Immature natural killer cell (primary cell): ENCODE measurements at regions not wholly inside any gene's neighbourhood (a gene's known extent, or its start where the extent isn't known, plus 50 kb on each side); places are given as distances from the start of the nearest gene placed in this dataset.

Experiments
- DNase-seq, 3 donors: peaks; one replicate each; pipeline ENCODE4 v3.0.0; 2022; ENCODE audit warnings: mixed read lengths in 1 of 3
- H3K27ac Mint-ChIP-seq, 6 donors: one replicate each; pipeline ENCODE4 v1.8.0; 2020; ENCODE audit warnings: mixed read lengths in 6 of 6, mild to moderate bottlenecking in 5 of 6, inconsistent platforms in 4 of 6, moderate library complexity in 3 of 6
- H3K27me3 Mint-ChIP-seq, 3 donors: one replicate each; pipeline ENCODE4 v1.8.0; 2020 to 2021; ENCODE audit warnings: low read depth in 3 of 3, mild to moderate bottlenecking in 3 of 3, mixed read lengths in 3 of 3, moderate library complexity in 3 of 3, inconsistent platforms in 1 of 3
- H3K36me3 Mint-ChIP-seq, 3 donors: one replicate each; pipeline ENCODE4 v1.8.0; 2020; ENCODE audit warnings: mixed read lengths in 3 of 3, inconsistent platforms in 2 of 3, mild to moderate bottlenecking in 2 of 3
- H3K4me1 Mint-ChIP-seq, 2 donors: one replicate each; pipeline ENCODE4 v1.8.0; 2020; ENCODE audit warnings: inconsistent platforms in 2 of 2, mild to moderate bottlenecking in 2 of 2, mixed read lengths in 2 of 2, moderate library complexity in 1 of 2
- H3K4me3 Mint-ChIP-seq, 5 donors: one replicate each; pipeline ENCODE4 v1.8.0; 2020; ENCODE audit warnings: mild to moderate bottlenecking in 5 of 5, mixed read lengths in 5 of 5, inconsistent platforms in 3 of 5, moderate library complexity in 3 of 5
- H3K9me3 Mint-ChIP-seq, 6 donors: one replicate each; pipeline ENCODE4 v1.8.0; 2020; ENCODE audit warnings: mild to moderate bottlenecking in 6 of 6, mixed read lengths in 6 of 6, inconsistent platforms in 4 of 6, moderate library complexity in 3 of 6

DNA sequence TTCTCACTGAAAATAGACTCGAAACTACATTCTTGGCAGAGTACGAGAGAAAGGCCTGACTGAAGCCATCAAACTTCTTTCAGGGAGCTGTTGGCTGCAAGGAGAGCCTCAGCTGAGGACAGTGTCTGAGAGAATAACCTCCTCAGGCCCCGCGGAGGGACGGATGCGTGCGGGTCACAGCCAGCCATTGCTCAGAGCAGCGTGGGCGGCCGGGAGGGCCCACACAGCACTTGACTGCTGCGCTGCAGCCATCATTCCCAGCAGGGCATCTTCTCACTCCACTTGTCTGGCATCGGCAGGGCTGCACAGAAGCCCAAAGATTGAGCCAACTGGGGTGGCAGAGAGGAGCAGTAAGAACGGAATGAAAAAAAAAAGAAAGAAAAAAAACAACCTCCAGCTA is 113.5 kb downstream of the XCL2 start:
- Mint-ChIP-seq H3K36me3 (peaks cover 0 to 4% (median 0%) of the 10 kb centered on the region in 3 donors), H3K27ac (no peak overlapping the region), H3K4me3 (no peak overlapping the region), H3K4me1 (no peaks in the 10 kb centered on the region), H3K9me3 (no peaks in the 10 kb centered on the region), H3K27me3 (peaks cover 0 to 5% (median 1%) of the 10 kb centered on the region in 3 donors)
- no peak for DNase-seq

GRCh38 chr1:168428063-168428731 is 115.6 kb downstream of the XCL2 start:
- H3K27ac Mint-ChIP-seq: peak overlapping the region in 1 of 6 donors; percentile 34
- peaks cover 0 to 5% (median 1%) of the 10 kb centered on the region in 3 donors for H3K27me3 Mint-ChIP-seq
- peaks cover 0 to 2% of the 10 kb centered on the region in 2 donors for H3K4me1 Mint-ChIP-seq
- H3K36me3 Mint-ChIP-seq: peaks cover 0 to 4% (median 0%) of the 10 kb centered on the region in 3 donors
- no peak overlapping the region for H3K4me3 Mint-ChIP-seq
- DNase-seq: no peak
- no peaks in the 10 kb centered on the region for H3K9me3 Mint-ChIP-seq

GRCh38 chr1:168427051-168427450 is 116.7 kb downstream of the XCL2 start:
- H3K4me3 Mint-ChIP-seq: no peak overlapping the region
- no peak for DNase-seq
- H3K4me1 Mint-ChIP-seq: peaks cover 2 to 14% of the 10 kb centered on the region in 2 donors
- H3K36me3 Mint-ChIP-seq: peaks cover 0 to 4% (median 0%) of the 10 kb centered on the region in 3 donors
- H3K9me3 Mint-ChIP-seq: no peaks in the 10 kb centered on the region
- no peak overlapping the region for H3K27ac Mint-ChIP-seq
- H3K27me3 Mint-ChIP-seq: peaks cover 0 to 5% (median under 1%) of the 10 kb centered on the region in 3 donors

DNA sequence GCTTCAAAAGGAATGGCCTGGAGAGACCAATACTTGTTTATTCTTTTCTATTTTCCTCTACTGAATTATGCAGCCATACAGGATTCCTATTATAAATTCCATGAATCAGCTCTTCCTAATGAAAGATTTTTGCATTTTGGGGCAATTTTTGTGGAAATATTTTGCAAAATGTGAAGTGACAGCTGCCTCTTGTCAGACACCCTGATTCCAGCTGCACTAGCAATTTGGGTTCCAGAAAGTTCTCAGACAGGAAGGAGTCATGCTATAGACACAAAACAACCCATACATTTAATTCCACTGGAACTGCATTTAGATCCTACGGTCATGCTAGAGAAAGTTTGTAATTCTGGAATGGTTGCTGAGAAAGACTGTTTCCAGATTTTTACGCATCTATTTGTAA is 119.5 kb downstream of the XCL2 start:
- Mint-ChIP-seq H3K4me1 (peaks cover 17 to 37% of the 10 kb centered on the region in 2 donors), H3K9me3 (no peaks in the 10 kb centered on the region), H3K27ac (no peak overlapping the region), H3K27me3 (peaks cover 0 to 1% (median 0%) of the 10 kb centered on the region in 3 donors), H3K36me3 (no peaks in the 10 kb centered on the region), H3K4me3 (no peak overlapping the region)
- no peak for DNase-seq

DNA sequence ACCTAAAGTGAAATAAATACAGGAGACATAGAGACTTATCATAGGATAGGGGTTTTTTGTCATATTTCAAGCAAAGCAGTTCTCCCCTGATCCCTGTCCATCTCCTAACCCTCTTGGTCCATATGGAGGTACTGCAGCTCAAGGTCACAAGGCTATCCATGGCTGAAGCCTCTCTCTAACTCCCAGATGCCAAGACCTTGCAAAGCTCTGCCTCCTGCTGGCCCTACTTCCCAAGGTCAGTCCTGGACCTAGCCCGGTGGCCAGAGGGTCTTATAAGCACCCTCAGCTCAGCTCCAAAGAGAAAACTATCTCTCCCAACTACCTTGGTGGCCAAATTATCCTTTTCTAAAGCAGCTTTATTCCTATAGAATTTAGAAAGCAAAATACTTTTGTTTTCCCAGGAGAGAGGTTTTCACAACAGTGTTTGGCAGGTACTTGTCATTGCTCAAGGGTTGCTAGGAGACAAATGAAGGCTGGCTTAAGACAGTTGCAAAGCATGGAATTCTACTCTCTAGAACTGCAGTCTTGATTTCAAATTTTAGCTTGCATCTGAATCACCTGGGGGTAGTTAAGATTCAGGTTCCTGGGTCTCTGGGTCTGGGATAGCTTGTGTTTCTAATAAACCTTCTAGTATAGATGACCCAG is 121.5 kb downstream of the XCL2 start:
- no peaks in the 10 kb centered on the region for H3K9me3 Mint-ChIP-seq
- DNase-seq: no peak
- H3K4me3 Mint-ChIP-seq: no peak overlapping the region
- H3K27me3 Mint-ChIP-seq: peaks cover 0 to 1% (median 0%) of the 10 kb centered on the region in 3 donors
- H3K27ac Mint-ChIP-seq: peak overlapping the region in 3 of 6 donors; percentile 25 to 82 (median 36)
- H3K4me1 Mint-ChIP-seq: peaks cover 17 to 37% of the 10 kb centered on the region in 2 donors
- no peaks in the 10 kb centered on the region for H3K36me3 Mint-ChIP-seq

GRCh38 chr1:168421399-168422004 is 122.3 kb downstream of the XCL2 start:
- Mint-ChIP-seq H3K9me3 (no peaks in the 10 kb centered on the region), H3K36me3 (no peaks in the 10 kb centered on the region), H3K27me3 (no peaks in the 10 kb centered on the region), H3K4me3 (peak overlapping the region; percentile 34 to 78 (median 61)), H3K4me1 (peaks cover 17 to 37% of the 10 kb centered on the region in 2 donors), H3K27ac (peak overlapping the region; percentile 58 to 84 (median 74))
- DNase-seq: peak; percentile 28 to 51 (median 41)

DNA sequence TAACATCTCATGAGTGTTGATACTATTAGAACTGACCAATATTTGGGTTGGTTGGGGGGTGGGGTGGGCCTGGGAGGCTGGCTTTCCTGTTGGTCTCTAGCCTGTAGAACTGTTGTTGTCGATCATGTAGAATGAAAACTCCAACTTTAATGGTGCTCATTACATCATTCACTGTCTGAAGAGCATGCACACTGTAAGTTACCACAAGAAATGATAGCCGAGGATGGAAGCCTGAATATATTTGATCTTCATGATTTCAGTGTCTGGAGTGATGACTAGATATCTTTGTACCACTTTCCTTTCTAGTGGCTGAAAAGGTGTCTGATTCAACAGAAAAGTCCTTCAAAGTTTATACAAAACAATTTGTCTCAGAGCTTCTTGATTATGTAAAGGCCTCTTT is 123.6 kb downstream of the XCL2 start:
- no peaks in the 10 kb centered on the region for H3K36me3 Mint-ChIP-seq
- no peaks in the 10 kb centered on the region for H3K9me3 Mint-ChIP-seq
- no peaks in the 10 kb centered on the region for H3K27me3 Mint-ChIP-seq
- peaks cover 17 to 43% of the 10 kb centered on the region in 2 donors for H3K4me1 Mint-ChIP-seq
- H3K27ac Mint-ChIP-seq: no peak overlapping the region
- no peak overlapping the region for H3K4me3 Mint-ChIP-seq
- no peak for DNase-seq

DNA sequence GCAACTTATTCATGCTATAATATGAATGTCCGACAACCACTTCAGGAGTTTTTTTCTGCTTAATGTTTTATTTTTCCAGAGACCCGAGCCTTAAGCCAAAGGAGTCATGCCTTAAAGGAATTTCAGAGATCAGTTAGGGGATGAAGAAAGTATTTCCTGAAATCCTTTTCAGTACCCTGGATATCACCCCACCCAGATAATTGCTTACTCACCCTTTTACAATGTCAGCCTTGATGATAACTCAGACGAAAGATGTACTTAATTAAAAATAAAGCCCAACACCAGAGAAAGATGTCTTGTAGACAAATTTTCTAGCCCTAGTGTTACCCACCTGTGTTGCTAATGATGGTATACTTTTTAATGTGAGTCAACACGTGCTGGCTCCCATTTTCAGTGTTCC is 124.1 kb downstream of the XCL2 start:
- Mint-ChIP-seq H3K36me3 (no peaks in the 10 kb centered on the region), H3K27me3 (no peaks in the 10 kb centered on the region), H3K4me3 (no peak overlapping the region), H3K9me3 (no peaks in the 10 kb centered on the region), H3K27ac (peak overlapping the region in 2 of 6 donors; percentile 27 to 63), H3K4me1 (peaks cover 17 to 43% of the 10 kb centered on the region in 2 donors)
- no peak for DNase-seq

GRCh38 chr1:168416220-168416619 is 127.6 kb downstream of the XCL2 start:
- peaks cover 0 to 2% (median 1%) of the 10 kb centered on the region in 3 donors for H3K27me3 Mint-ChIP-seq

GRCh38 chr1:168414914-168415313 is 128.9 kb downstream of the XCL2 start:
- peaks cover 18 to 45% of the 10 kb centered on the region in 2 donors for H3K4me1 Mint-ChIP-seq
- peaks cover 0 to 2% (median 0%) of the 10 kb centered on the region in 3 donors for H3K36me3 Mint-ChIP-seq
- peaks cover 9 to 12% (median 10%) of the 10 kb centered on the region in 3 donors for H3K27me3 Mint-ChIP-seq
- H3K27ac Mint-ChIP-seq: no peak overlapping the region
- peaks cover 0 to 11% (median 4%) of the 10 kb centered on the region in 6 donors for H3K9me3 Mint-ChIP-seq
- no peak for DNase-seq
- H3K4me3 Mint-ChIP-seq: no peak overlapping the region

More at GRCh38 chr1:168416220-168416619, 127.6 kb downstream of the XCL2 start:
- Mint-ChIP-seq H3K9me3 (no peaks in the 10 kb centered on the region), H3K4me3 (no peak overlapping the region), H3K27ac (no peak overlapping the region), H3K36me3 (no peaks in the 10 kb centered on the region), H3K4me1 (peaks cover 14 to 45% of the 10 kb centered on the region in 2 donors)
- no peak for DNase-seq

DNA sequence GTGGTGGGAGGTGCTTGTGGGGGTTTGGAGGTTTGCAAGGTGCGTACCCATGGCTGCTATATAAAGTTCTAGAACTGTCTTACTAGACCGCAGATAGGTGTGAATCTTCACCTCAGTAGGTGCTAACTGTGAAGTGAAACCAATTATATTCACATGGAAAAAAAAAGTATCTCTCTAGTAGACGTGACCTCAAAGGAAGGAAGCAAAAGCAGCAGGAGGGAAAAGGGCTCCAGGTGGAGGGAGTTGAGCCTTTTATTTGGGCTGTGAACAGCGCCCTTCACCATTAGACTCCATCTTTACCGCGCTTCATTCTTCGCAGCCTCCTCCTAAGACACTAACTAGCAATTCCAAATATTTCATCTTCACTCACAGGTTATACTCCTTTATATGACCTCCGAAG is 129.8 kb downstream of the TBX19 start:
- peaks cover 50 to 73% of the 10 kb centered on the region in 2 donors for H3K4me1 Mint-ChIP-seq
- peaks cover 0 to 5% (median 4%) of the 10 kb centered on the region in 3 donors for H3K36me3 Mint-ChIP-seq
- H3K4me3 Mint-ChIP-seq: peak overlapping the region; percentile 2 to 58 (median 27)
- H3K9me3 Mint-ChIP-seq: peaks cover 0 to 13% (median 5%) of the 10 kb centered on the region in 6 donors
- peak; percentile 79 to 81 (median 79) for DNase-seq
- H3K27ac Mint-ChIP-seq: peak overlapping the region; percentile 74 to 93 (median 85)
- H3K27me3 Mint-ChIP-seq: peaks cover 19 to 26% (median 26%) of the 10 kb centered on the region in 3 donors

DNA sequence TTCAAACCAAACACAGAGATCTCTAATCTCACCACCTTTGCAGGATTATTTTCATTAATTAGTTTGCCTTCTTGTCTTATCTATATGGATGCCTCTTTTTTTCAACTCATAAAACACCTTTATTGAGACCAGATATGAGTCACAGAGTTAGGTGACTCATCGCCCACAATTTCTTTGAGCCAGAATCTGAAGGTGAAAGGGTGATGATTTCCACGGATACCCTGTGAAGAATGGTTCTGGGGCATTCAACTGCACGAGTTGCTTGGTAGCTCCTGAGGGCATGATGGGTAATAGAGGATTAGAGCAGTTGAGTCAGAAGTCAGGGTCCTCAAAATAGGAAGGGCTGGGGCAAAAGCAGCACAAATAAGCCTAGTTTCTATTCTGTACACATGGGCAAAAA is 128.2 kb downstream of the TBX19 start:
- peak; percentile 55 to 61 (median 56) for DNase-seq
- peak overlapping the region; percentile 49 to 74 (median 70) for H3K4me3 Mint-ChIP-seq
- H3K4me1 Mint-ChIP-seq: peaks cover 50 to 73% of the 10 kb centered on the region in 2 donors
- peaks cover 0 to 5% (median 4%) of the 10 kb centered on the region in 3 donors for H3K36me3 Mint-ChIP-seq
- H3K27me3 Mint-ChIP-seq: peaks cover 19 to 26% (median 26%) of the 10 kb centered on the region in 3 donors
- peaks cover 0 to 13% (median 5%) of the 10 kb centered on the region in 6 donors for H3K9me3 Mint-ChIP-seq
- peak overlapping the region; percentile 53 to 93 (median 85) for H3K27ac Mint-ChIP-seq

- H3K4me3 Mint-ChIP-seq: peak overlapping the region; percentile 50 to 74 (median 69)
- H3K9me3 Mint-ChIP-seq: peaks cover 0 to 13% (median 5%) of the 10 kb centered on the region in 6 donors
- H3K36me3 Mint-ChIP-seq: peaks cover 0 to 5% (median 4%) of the 10 kb centered on the region in 3 donors
- no peak for DNase-seq
- peaks cover 19 to 26% (median 26%) of the 10 kb centered on the region in 3 donors for H3K27me3 Mint-ChIP-seq
- peaks cover 50 to 72% of the 10 kb centered on the region in 2 donors for H3K4me1 Mint-ChIP-seq
- H3K27ac Mint-ChIP-seq: peak overlapping the region; percentile 37 to 93 (median 69)
Observed at GRCh38 chr1:168408539-168408865, 127.8 kb downstream of the TBX19 start.
